HepG2 (cell line): ENCODE measurements at regions not wholly inside any gene's neighbourhood (a gene's known extent, or its start where the extent isn't known, plus 50 kb on each side); places are given as distances from the start of the nearest gene placed in this dataset.

Experiments used
- ATAC-seq: fragments of 200-7000 bp; cut with Tn5 transposase; 3 replicates; pipeline ENCODE4 v1.9.1; 2020; ENCODE audit warnings: mild to moderate bottlenecking, moderate library complexity
- BruUV-seq: library from RNA; stranded (reverse); fragments of 400-500 nt; replicated peaks from 2 replicates; lab custom pipeline; 2021; lab: Mats Ljungman, UMichigan
- CTCF ChIA-PET: fragments of 300-600 bp; formaldehyde crosslinking; extraction: SDS; loops from one replicate; lab custom pipeline; 2021; ENCODE audit warnings: low total read pairs, inconsistent platforms, low intra/inter-chr PET ratio; lab: Yijun Ruan, JAX
- POLR2A ChIA-PET: fragments of 350-600 bp; sonication (Branson Sonifier 250); formaldehyde crosslinking; loops from one replicate; lab custom pipeline; 2020; ENCODE audit warnings: antibody characterized with exemption, inconsistent platforms; lab: Yijun Ruan, JAX
- DNase-seq: peaks from one replicate; pipeline ENCODE4 v3.0.0-alpha.2; 2015; ENCODE audit warnings: low spot score
- FAIRE-seq: peaks from 3 replicates; lab custom pipeline; 2011; peaks lifted over from hg19 to GRCh38; lab: Jason Lieb, UNC
- H2AFZ ChIP-seq: one replicate; pipeline ENCODE4 v1.6.1; 2011; ENCODE audit warnings: low read length, inconsistent platforms
- H3K27ac ChIP-seq: fragments of 300-600 bp; 3 replicates; pipeline ENCODE4 v1.8.0; 2011; ENCODE audit warnings: mixed run types, mild to moderate bottlenecking, mixed read lengths, low read length, inconsistent platforms; ENCODE audit not compliant: insufficient read depth; ENCODE audit errors: extremely low read length
- H3K27me3 ChIP-seq, 2 experiments: fragments of 200-600 bp in 1 of 2; 2 replicates in 1 of 2; 3 replicates in 1 of 2; pipeline versions ENCODE4 v1.6.0 to v1.8.0; 2011; ENCODE audit warnings: low read length in 2 of 2, mild to moderate bottlenecking in 2 of 2, moderate library complexity in 2 of 2, inconsistent platforms in 1 of 2; ENCODE audit not compliant: insufficient read depth in 2 of 2, control insufficient read depth in 1 of 2
- H3K36me3 ChIP-seq, 2 experiments: fragments of 200-600 bp in 1 of 2; replicated peaks in 1 of 2; 2 replicates in 1 of 2; 3 replicates in 1 of 2; pipeline versions ENCODE4 v1.5.1 to v1.8.0; 2011; ENCODE audit warnings: low read length in 2 of 2, inconsistent platforms in 1 of 2; ENCODE audit not compliant: insufficient read depth in 2 of 2, control insufficient read depth in 1 of 2
- H3K4me1 ChIP-seq: 2 replicates; pipeline ENCODE4 v1.5.1; 2012; ENCODE audit warnings: low read length, inconsistent platforms; ENCODE audit not compliant: insufficient read depth
- H3K4me2 ChIP-seq: 2 replicates; pipeline ENCODE4 v1.6.0; 2011; ENCODE audit warnings: low read depth, low read length, inconsistent platforms
- H3K4me3 ChIP-seq, 3 experiments: fragments of 200-600 bp in 1 of 3; sonication (generic), shearing (Covaris generic) in 1 of 3; replicated peaks in 1 of 3; 2 replicates each; pipeline ENCODE4 v1.5.1; 2011 to 2016; ENCODE audit warnings: low read length in 3 of 3, inconsistent platforms in 2 of 3, low read depth in 2 of 3, mild to moderate bottlenecking in 2 of 3, control low read depth in 1 of 3, mixed read lengths in 1 of 3; ENCODE audit not compliant: insufficient read depth in 1 of 3
- H3K79me2 ChIP-seq: one replicate; pipeline ENCODE4 v1.6.1; 2011; ENCODE audit warnings: low read length, inconsistent platforms; ENCODE audit not compliant: insufficient read depth
- H3K9ac ChIP-seq: 2 replicates; pipeline ENCODE4 v1.6.0; 2011; ENCODE audit warnings: mild to moderate bottlenecking, low read depth, low read length, inconsistent platforms; ENCODE audit not compliant: insufficient read depth
- H3K9me3 ChIP-seq: 2 replicates; pipeline ENCODE4 v1.5.1; 2012; ENCODE audit warnings: mild to moderate bottlenecking, low read length
- H4K20me1 ChIP-seq: 2 replicates; pipeline ENCODE4 v1.6.0; 2011; ENCODE audit warnings: inconsistent platforms, mild to moderate bottlenecking, low read length, moderate library complexity; ENCODE audit not compliant: insufficient read depth
- ARID2 ChIP-seq: sonication (generic); formaldehyde crosslinking; IDR thresholded peaks from 2 replicates; pipeline ENCODE4 v1.8.1; 2022; ENCODE audit warnings: mild to moderate bottlenecking, missing genetic modification reagents, borderline replicate concordance
- HIVEP1 ChIP-seq: sonication (generic); formaldehyde crosslinking; IDR thresholded peaks from 2 replicates; pipeline ENCODE4 v1.4.0; 2020; ENCODE audit warnings: mild to moderate bottlenecking, missing genetic modification reagents
- MAFF ChIP-seq: IDR thresholded peaks from 2 replicates; pipeline ENCODE4 v1.6.1; 2011; ENCODE audit warnings: low read depth, low read length, improper control_type of control experiment
- MAFK ChIP-seq, 2 experiments: IDR thresholded peaks in 1 of 2; conservative IDR thresholded peaks in 1 of 2; 2 replicates each; pipeline ENCODE4 v1.6.1; 2011; ENCODE audit warnings: improper control_type of control experiment in 2 of 2, low read length in 2 of 2
- NFKBIZ ChIP-seq: IDR thresholded peaks from 2 replicates; pipeline ENCODE4 v1.6.1; 2018; ENCODE audit warnings: missing genetic modification reagents, missing compliant biosample characterization
- TFDP2 ChIP-seq: sonication (generic); formaldehyde crosslinking; IDR thresholded peaks from 2 replicates; pipeline ENCODE4 v1.4.0; 2020; ENCODE audit warnings: missing genetic modification reagents
- XRCC5 ChIP-seq: fragments of 200-400 bp; formaldehyde crosslinking; optimal IDR thresholded peaks from 2 replicates; pipeline ENCODE3; 2017; ENCODE audit warnings: mild to moderate bottlenecking, low read length
- ZMAT5 ChIP-seq: sonication (generic); formaldehyde crosslinking; IDR thresholded peaks from 2 replicates; pipeline ENCODE4 v1.5.0; 2020; ENCODE audit warnings: mild to moderate bottlenecking, low read depth, missing genetic modification reagents, borderline replicate concordance
- ZNF530 ChIP-seq: sonication (generic); formaldehyde crosslinking; IDR thresholded peaks from 2 replicates; pipeline ENCODE4 v1.5.0; 2020; ENCODE audit warnings: low read depth, mild to moderate bottlenecking, missing genetic modification reagents
- ZSCAN31 ChIP-seq: sonication (generic); formaldehyde crosslinking; IDR thresholded peaks from 2 replicates; pipeline ENCODE4 v1.5.0; 2020; ENCODE audit warnings: low read depth, mild to moderate bottlenecking, missing genetic modification reagents
- WGBS: methylation state at CpG from one replicate; pipeline ENCODE4 v1.1.6; 2017; ENCODE audit warnings: low lambda C conversion rate; 5-methylcytosine and 5-hydroxymethylcytosine counted together
- in situ Hi-C: cut with HindIII; loops from 2 replicates; pipeline ENCODE4 v1.10.0; 2017; ENCODE audit warnings: low pct_unique_long_range_greater_than_20kb; ENCODE audit not compliant: extremely low pct_ligation_motif_present
- intact Hi-C: fragments of 100-400 bp; cut with micrococcal nuclease; formaldehyde crosslinking; loops from one replicate; pipeline ENCODE4 v1.10.0; 2022; ENCODE audit not compliant: unreplicated experiment
- TF ChIP-seq, protein P1 (sequence below): sonication (generic); formaldehyde crosslinking; IDR thresholded peaks from 2 replicates; pipeline ENCODE4 v1.4.0; 2020; ENCODE audit warnings: mild to moderate bottlenecking, missing genetic modification reagents
- TF ChIP-seq, protein P2 (sequence below): fragments of 450-650 bp; IDR thresholded peaks from 2 replicates; pipeline ENCODE4 v1.6.1; 2016

GRCh38 chr4:171432536-171432935, 380.7 kb upstream of the GALNTL6 start:
- Histone ChIP-seq H3K4me3 (no peak overlapping the region), H2AFZ (no peak overlapping the region), H3K4me2 (no peak overlapping the region), H3K9ac (no peak overlapping the region), H3K36me3 (no peaks in the 10 kb centered on the region), H3K79me2 (no peaks in the 10 kb centered on the region), H4K20me1 (no peaks in the 10 kb centered on the region), H3K27me3 (no peaks in the 10 kb centered on the region), H3K27ac (no peak overlapping the region), H3K9me3 (no peaks in the 10 kb centered on the region), H3K4me1 (no peaks in the 10 kb centered on the region)
- ChIA-PET CTCF (no interaction called here), POLR2A (no interaction called here)
- DNase-seq (no peak), FAIRE-seq (no peak), ATAC-seq (no peak)
- no TSS peak for BruUV-seq
- TF ChIP-seq ARID2 (CRISPR knock-in tag) (no peak), MAFK (conservative IDR thresholded peaks at IDR 0.05 in 1 of 2, IDR thresholded peaks at IDR 0.05 in 1 of 2; ENCODE audit: low read length in 2 of 2) (peak; percentile 22 to 54; a peak in 3 of 4 replicates), MAFF (peak; percentile 22; the same call in 1 of the 2 replicates)
- intact Hi-C loops (no loop called here), in situ Hi-C loops (no loop called here)

- Histone ChIP-seq H3K9me3 (no peaks in the 10 kb centered on the region), H3K4me2 (no peak overlapping the region), H3K27me3 (no peaks in the 10 kb centered on the region), H3K9ac (no peak overlapping the region), H3K4me3 (no peak overlapping the region), H3K36me3 (no peaks in the 10 kb centered on the region), H3K79me2 (no peaks in the 10 kb centered on the region), H4K20me1 (no peaks in the 10 kb centered on the region), H2AFZ (no peak overlapping the region), H3K4me1 (no peaks in the 10 kb centered on the region), H3K27ac (no peak overlapping the region)
- POLR2A ChIA-PET = no interaction called here
- 34% methylated on average over 3 of the region's 3 CpGs for WGBS
- no TSS peak for BruUV-seq
- no peak for ATAC-seq
- CTCF ChIA-PET = no interaction called here
- in situ Hi-C loops (no loop called here), intact Hi-C loops (no loop called here)
- FAIRE-seq = no peak
- DNase-seq = no peak
- TF ChIP-seq XRCC5 = no peak
- TF ChIP-seq, protein P1, sequence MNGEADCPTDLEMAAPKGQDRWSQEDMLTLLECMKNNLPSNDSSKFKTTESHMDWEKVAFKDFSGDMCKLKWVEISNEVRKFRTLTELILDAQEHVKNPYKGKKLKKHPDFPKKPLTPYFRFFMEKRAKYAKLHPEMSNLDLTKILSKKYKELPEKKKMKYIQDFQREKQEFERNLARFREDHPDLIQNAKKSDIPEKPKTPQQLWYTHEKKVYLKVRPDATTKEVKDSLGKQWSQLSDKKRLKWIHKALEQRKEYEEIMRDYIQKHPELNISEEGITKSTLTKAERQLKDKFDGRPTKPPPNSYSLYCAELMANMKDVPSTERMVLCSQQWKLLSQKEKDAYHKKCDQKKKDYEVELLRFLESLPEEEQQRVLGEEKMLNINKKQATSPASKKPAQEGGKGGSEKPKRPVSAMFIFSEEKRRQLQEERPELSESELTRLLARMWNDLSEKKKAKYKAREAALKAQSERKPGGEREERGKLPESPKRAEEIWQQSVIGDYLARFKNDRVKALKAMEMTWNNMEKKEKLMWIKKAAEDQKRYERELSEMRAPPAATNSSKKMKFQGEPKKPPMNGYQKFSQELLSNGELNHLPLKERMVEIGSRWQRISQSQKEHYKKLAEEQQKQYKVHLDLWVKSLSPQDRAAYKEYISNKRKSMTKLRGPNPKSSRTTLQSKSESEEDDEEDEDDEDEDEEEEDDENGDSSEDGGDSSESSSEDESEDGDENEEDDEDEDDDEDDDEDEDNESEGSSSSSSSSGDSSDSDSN (CRISPR knock-in tag) = no peak
- no peak for TF ChIP-seq TFDP2 (CRISPR knock-in tag)
- no peak for TF ChIP-seq ZSCAN31 (CRISPR knock-in tag)
- TF ChIP-seq HIVEP1 = no peak
- no peak for TF ChIP-seq NFKBIZ (CRISPR knock-in tag)
- no peak for TF ChIP-seq ZNF530 (CRISPR knock-in tag)
- TF ChIP-seq ZMAT5 (CRISPR knock-in tag) = no peak
- TF ChIP-seq, protein P2, sequence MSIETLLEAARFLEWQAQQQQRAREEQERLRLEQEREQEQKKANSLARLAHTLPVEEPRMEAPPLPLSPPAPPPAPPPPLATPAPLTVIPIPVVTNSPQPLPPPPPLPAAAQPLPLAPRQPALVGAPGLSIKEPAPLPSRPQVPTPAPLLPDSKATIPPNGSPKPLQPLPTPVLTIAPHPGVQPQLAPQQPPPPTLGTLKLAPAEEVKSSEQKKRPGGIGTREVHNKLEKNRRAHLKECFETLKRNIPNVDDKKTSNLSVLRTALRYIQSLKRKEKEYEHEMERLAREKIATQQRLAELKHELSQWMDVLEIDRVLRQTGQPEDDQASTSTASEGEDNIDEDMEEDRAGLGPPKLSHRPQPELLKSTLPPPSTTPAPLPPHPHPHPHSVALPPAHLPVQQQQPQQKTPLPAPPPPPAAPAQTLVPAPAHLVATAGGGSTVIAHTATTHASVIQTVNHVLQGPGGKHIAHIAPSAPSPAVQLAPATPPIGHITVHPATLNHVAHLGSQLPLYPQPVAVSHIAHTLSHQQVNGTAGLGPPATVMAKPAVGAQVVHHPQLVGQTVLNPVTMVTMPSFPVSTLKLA = no peak
Observed at GRCh38 chr4:171430495-171430894, 382.7 kb upstream of the GALNTL6 start.
